ENCODE measurements at regions not wholly inside any gene's neighbourhood (a gene's known extent, or its start where the extent isn't known, plus 50 kb on each side); places are given as distances from the start of the nearest gene placed in this dataset.

GRCh38 chr14:57943541-57943940 lies 77.6 kb upstream of the SLC35F4 start:
- FAIRE-seq (no peak), DNase-seq (ENCODE audit: low spot score) (no peak)

DNA sequence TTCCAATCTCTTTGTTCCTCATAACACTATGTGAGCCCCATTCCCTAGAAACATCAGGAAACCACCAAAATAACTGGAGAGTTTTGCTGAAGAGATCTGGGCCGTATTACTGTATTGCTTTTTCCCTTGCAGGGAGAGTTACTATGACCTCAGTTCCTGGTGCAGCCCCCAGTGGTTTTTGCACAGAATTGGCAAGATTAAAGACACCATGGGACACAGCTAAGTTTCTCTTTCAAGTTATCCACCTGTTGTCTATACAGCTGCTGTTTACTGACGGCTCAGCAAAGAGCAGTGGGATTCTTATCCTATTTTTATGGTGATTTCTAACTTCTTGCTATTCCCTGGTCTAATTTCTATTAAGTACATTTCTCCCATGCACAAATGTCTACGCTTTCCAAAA lies 77.1 kb upstream of the SLC35F4 start:
- no peak for FAIRE-seq
- no peak for DNase-seq (ENCODE audit: low spot score)

GRCh38 chr14:57939084-57939483 lies 73.2 kb upstream of the SLC35F4 start:
- no peak for FAIRE-seq
- DNase-seq (ENCODE audit: low spot score), result no peak

DNA sequence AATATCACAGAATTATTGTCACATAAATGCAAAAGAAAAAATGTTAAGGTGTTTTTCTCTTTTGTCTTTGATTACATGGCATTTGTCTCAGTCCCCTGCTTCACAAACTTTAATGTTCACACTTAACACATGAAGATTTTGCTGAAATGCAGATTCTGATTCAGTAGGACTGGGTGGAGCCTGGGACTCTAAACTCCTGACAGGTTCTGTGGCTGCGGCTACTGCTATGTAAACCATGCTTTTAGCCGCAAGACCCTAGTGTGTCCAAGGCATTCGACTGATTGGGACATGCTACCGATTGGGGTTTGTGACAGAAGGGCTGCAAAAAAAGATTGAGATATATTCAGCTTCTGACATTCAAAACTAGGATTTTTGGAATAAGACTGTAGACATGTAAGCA lies 72.6 kb upstream of the SLC35F4 start:
- FAIRE-seq (no peak), DNase-seq (ENCODE audit: low spot score) (no peak)

- FAIRE-seq, result no peak
- no peak for DNase-seq (ENCODE audit: low spot score)
These were observed 71.8 kb upstream of the SLC35F4 start for GRCh38 chr14:57937676-57938075.

- peak; percentile 63 for FAIRE-seq
- no peak for DNase-seq (ENCODE audit: low spot score)
These were observed 67.5 kb upstream of the SLC35F4 start for GRCh38 chr14:57933349-57933748.

DNA sequence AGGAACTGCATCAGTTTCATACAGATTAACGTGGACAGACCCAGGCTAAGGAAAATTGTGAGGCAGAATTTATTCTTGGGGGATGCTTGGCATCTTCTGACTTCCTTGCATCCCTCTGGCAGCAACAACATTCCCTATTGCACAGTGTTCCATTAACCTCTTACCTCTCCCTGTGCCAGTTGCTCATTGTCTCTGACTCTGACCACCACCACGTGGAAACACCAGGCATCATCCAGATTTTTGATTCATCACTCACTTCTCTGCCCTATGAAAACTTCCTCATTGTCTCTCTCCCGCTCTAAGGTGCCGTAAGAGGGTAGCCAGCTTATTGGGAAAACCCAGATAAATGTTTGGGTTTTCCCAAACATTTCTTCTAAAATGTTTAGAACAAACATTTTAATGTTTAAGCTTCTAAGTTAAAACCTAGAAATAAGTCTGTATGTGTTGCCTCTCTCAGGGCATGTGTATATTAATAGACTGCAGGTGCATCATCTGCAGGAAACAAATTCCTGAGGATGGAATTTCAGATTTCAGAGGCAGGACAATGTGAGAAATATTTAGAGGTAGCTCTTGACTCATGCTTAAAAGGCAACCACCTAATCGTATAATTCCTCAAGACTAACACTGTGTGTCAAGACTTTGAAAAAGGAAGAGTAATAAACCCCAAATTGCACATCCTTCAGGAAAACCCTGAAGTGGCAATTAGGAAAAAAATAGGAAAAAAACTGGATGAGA lies 64.5 kb upstream of the SLC35F4 start:
- DNase-seq (ENCODE audit: low spot score) (peak; percentile 77), FAIRE-seq (peak; percentile 91)

GRCh38 chr14:57928732-57929131 lies 62.8 kb upstream of the SLC35F4 start:
- DNase-seq (ENCODE audit: low spot score) (no peak), FAIRE-seq (no peak)

- DNase-seq (ENCODE audit: low spot score) (no peak), FAIRE-seq (peak; percentile 20)
These were observed 55.5 kb upstream of the SLC35F4 start for GRCh38 chr14:57921377-57921776.

GRCh38 chr14:57918791-57919190 lies 52.9 kb upstream of the SLC35F4 start:
- DNase-seq (ENCODE audit: low spot score) (peak; percentile 33), FAIRE-seq (no peak)

All from urothelium cell line (cell line).